GM12892 (cell line): ENCODE measurements at regions not wholly inside any gene's neighbourhood (a gene's known extent, or its start where the extent isn't known, plus 50 kb on each side); places are given as distances from the start of the nearest gene placed in this dataset.

Experiments
- POLR2A ChIP-seq: IDR thresholded peaks from 2 replicates; pipeline ENCODE4 v1.6.1; 2011; ENCODE audit warnings: low read depth, low read length, control low read depth
- POLR2AphosphoS5 ChIP-seq: IDR thresholded peaks from 2 replicates; pipeline ENCODE4 v1.6.1; 2011; ENCODE audit warnings: low read depth, low read length, control low read depth
- TAF1 ChIP-seq: IDR thresholded peaks from 2 replicates; pipeline ENCODE4 v1.6.1; 2011; ENCODE audit warnings: low read depth, mild to moderate bottlenecking, control low read depth, low read length, borderline replicate concordance

GRCh38 chr1:229164836-229165735 lies 105.8 kb upstream of the RAB4A start:
- no peak for TF ChIP-seq POLR2A
- no peak for TF ChIP-seq TAF1
- TF ChIP-seq POLR2AphosphoS5, result no peak
